ENCODE measurements at regions not wholly inside any gene's neighbourhood (a gene's known extent, or its start where the extent isn't known, plus 50 kb on each side); places are given as distances from the start of the nearest gene placed in this dataset.
"Not testable (repeated sequence)": the region's sequence is repeated elsewhere in the genome, so short reads cannot be mapped to it uniquely, and the experiment has no call there.

DNA sequence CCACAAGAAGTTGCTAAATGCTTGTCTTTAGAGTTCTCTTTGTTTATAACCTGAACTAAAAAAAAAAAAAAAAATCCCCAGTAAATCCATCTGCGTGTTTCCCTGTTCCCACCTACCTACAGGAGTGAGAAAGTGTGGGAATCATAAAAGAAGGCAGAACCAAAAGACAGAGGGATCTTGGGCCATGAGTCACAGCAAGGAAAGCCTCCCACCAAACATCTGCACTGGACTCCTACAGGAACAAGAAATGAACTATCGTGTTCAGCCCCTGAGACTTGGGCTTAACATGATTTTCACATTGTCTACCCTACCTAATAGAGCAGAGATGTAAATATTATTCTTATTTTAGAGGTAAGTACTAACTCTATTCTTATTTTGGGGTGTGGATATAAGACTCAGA is 1761.2 kb upstream of the CELF4 start:
- no peak for DNase-seq (ENCODE audit: low spot score)

- no peak for DNase-seq (ENCODE audit: low spot score)
These were observed 1760.4 kb upstream of the CELF4 start for GRCh38 chr18:39325973-39326372.

GRCh38 chr18:39319141-39319540 is 1753.5 kb upstream of the CELF4 start:
- no peak for DNase-seq (ENCODE audit: low spot score)

DNA sequence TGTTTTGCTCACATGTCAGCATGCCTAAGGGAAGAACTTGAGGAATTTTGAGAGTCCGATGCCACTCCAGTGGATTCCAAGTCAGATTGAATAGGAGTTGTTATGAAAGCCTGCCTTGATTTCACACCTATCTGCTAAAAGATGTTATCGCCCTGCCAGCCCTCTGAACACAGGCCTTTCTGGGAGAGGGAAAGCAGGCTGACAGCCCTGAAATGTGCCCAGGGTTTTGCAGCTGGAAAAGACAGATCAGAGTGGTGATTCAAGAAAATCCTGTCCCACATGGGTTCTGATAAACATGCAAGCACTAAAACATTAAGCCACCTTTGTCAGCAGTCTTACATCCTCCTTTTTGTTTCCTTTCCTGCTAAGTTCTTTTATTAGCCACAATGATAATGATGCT is 1752.9 kb upstream of the CELF4 start:
- no peak for DNase-seq (ENCODE audit: low spot score)

GRCh38 chr18:39318008-39318407 is 1752.4 kb upstream of the CELF4 start:
- no peak for DNase-seq (ENCODE audit: low spot score)

DNA sequence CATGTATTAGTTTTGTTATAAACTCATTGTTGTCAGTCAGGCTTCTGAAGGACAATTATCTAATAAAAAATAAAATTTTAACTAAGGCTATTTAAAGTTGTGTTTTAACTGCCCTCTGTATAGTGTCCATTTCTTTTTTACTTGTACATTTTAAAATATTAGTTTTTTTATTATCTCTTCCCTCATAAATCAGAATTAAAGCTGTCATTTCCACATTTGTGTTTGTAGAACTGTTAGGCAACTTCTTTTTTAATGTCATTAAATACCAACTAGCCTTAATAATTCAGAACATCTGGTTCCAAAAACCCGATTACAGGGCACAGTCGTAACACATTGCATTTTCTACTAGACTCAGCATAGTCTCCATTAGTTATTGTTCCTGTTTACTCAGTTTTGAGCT is 1749.0 kb upstream of the CELF4 start:
- no peak for DNase-seq (ENCODE audit: low spot score)

DNA sequence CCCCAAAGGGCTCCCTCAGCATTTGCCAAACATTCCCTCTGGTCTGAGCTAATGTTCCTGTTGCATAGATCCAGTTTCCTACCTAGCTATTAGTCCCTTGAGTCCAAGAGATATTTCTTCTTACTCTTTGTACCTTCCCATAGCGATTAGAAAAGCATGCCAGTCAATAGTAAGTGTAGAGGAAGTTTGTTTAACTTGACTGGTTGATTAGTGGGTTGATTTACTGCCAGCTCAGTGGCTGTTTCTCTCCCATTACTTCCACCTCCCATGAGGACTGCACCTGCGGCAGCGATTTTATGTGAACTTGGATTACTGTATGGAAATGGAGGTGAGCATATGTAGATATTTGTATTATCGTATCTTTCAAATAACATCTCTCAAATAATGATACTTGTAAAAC is 1748.4 kb upstream of the CELF4 start:
- DNase-seq (ENCODE audit: low spot score): no peak

- no peak for DNase-seq (ENCODE audit: low spot score)
These were observed 1745.6 kb upstream of the CELF4 start for GRCh38 chr18:39311111-39311712.

DNA sequence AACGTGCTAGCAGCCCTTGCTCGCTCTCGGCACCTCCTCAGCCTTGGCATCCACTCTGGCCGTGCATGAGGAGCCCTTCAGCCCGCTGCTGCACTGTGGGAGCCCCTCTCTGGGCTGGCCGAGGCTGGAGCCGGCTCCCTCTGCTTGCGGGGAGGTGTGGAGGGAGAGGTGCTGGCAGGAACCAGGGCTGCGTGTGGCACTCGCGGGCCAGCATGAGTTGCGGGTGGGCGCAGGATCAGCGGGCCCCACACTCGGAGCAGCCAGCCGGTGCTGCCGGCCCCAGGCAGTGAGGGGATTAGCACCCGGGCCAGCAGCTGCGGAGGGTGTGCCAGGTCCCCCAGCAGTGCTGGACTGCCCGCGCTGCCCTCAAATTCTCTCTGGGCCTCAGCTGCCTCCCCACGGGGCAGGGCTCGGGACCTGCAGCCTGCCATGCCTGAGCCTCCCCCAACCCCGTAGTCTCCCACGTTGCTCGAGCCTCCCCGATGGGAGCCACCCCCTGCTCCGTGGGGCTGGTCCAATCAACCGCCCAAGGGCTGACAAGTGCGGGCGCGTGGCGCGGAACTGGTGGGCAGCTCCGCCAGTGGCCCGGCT is 1743.4 kb upstream of the CELF4 start:
- not testable (repeated sequence) for DNase-seq (ENCODE audit: low spot score)

GRCh38 chr18:39305766-39306165 is 1740.2 kb upstream of the CELF4 start:
- no peak for DNase-seq (ENCODE audit: low spot score)

- DNase-seq (ENCODE audit: low spot score): no peak
These were observed 1736.9 kb upstream of the CELF4 start for GRCh38 chr18:39302481-39302880.

DNA sequence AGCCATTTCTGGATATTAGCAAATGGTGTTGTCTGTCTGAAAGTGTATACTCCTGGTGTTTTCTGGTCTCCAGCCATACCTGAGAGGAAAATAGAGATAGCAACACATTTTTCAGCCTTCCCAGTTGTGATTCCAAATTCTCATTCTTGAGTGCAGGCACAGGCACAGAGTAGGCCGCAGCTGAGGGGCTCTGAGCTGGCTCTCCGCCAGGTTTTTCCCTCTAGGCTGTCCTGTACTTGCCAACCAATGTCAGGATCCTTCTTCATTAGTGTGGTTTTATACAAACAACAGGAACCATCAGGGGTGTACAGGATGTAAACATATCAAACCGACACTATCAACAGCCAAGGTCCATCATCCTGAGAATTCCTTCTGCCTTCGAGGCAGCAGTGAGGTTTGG is 1733.6 kb upstream of the CELF4 start:
- no peak for DNase-seq (ENCODE audit: low spot score)

DNA sequence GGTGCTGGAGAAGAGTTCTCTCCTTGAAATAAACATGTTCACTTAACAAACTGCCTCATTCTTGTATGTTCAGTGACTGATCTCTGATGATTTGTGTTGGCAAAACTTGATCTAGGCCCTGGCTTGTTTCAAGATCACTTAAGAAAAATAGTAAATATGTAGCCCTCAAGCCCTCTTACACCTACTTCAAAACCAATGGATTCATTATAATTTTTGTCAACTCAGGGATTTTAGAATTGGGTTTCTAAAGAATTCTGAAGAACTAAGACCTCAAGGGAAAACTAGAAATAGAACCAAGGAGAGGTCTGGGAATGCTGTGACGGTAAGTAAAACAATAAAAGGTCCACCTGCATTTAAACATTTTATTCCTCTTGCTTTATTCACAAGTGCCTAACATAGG is 1731.6 kb upstream of the CELF4 start:
- no peak for DNase-seq (ENCODE audit: low spot score)

- DNase-seq (ENCODE audit: low spot score): no peak
These were observed 1730.8 kb upstream of the CELF4 start for GRCh38 chr18:39296293-39296888.

- DNase-seq (ENCODE audit: low spot score): no peak
These were observed 1711.2 kb upstream of the CELF4 start for GRCh38 chr18:39276764-39277163.

- no peak for DNase-seq (ENCODE audit: low spot score)
These were observed 1708.9 kb upstream of the CELF4 start for GRCh38 chr18:39274535-39274934.

DNA sequence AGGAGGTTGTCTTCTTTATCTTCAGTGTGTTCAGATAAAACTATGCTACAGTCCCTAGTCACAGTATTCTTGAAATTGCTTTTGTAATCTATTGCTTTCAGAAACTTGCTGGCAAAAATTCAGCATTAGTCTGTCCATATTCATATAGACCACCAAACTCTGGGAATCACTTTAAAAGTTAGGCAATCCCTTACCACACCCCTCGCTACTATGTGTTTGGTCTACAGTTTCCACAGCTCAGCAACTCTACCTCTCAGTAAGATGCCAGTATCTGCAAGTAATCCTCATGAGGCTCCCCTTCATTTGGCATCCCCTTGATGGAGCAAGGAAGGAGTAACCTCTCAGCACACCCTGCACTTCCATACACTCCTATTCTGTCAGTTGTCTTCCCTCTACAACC is 1706.6 kb upstream of the CELF4 start:
- DNase-seq (ENCODE audit: low spot score): no peak

DNA sequence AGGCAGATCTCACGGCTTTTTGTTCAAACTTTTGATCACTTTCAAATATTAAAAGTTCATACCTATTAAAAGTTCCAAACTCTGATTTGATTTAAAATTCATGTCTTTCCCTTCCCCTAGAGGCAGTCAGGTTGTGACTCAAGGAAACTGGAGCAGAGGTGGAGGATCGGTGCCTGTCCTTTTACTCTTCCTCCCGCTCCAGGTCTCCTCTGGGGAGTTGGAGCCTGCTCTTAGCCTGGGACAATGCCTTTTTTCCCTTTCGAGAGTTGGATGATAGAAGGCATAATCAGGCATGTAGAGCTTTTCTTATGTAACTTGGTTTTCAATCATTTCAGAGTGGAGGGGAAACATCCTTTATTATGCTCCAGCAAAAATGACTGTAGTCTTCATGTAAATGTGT is 1706.1 kb upstream of the CELF4 start:
- DNase-seq (ENCODE audit: low spot score): no peak

GRCh38 chr18:39260565-39260964 is 1695.0 kb upstream of the CELF4 start:
- DNase-seq (ENCODE audit: low spot score): no peak

GRCh38 chr18:39259736-39260135 is 1694.1 kb upstream of the CELF4 start:
- DNase-seq (ENCODE audit: low spot score): no peak

DNA sequence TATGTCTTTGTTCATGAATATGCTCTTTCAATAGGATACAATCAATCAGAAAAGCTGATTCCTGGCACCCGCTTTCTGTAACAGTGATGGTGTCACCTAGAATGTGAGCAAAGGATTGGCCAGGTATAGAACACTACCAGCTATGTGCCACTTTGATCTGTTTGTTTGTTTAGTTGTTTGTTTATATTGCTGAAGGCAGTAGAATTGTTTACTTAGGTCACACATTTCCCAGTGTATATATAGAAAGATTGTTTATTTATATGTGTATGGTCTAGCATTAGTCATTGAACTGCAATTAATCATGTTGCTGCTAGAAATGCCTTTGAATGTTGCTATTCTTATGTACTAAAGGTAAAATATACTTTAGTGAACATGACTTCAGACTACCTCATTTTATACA is 1678.6 kb upstream of the CELF4 start:
- DNase-seq (ENCODE audit: low spot score): no peak

DNA sequence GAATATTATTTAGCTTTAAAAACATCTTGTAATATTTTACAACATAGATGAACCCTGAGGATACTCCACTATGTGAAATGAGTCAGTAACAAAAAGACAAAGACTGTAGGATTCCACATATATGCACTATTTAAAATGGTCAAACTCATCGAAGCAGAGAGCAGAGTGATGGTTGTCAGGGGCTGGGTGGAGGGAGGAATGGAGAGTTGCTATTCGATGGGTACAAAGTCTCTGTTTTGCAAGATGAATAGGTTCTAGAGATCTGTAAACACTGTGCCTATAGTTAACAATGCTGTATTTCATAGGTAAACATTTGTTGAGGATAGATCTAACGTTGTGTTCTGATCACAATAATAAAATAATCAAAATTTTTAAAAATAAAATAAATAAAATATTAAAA is 1675.9 kb upstream of the CELF4 start:
- no peak for DNase-seq (ENCODE audit: low spot score)

DNA sequence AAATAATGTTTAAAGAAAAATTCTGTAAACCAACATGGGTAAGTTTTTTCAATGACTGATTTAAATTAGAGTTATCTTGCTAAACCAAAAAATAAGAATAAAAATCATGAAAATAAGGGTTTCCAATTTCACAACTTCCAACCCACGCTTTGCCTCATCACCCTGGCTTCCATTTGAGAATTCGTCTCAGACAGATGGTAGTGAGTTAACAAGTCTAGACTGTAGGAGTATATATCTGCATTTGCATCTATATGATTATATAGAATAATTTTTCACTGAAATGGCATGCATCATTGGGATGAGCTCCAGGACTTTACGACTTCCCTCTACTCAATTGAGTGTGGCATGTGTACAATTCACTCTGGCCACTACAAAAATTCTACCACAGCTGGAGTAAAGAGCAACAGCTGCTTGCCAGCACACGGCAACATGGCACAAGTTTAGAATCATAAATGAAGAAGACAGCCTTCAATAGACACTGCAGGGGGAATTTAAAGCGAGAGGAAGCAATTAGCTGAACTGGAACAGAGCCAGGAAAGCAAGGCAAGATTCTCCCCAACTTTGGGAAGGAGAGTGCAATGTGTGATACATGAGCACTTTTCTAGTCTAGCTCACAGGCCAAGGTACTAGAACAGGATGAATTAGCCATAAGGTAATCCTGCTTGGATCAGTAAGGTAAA is 1673.5 kb upstream of the CELF4 start:
- no peak for DNase-seq (ENCODE audit: low spot score)
